T-helper 1 cell (primary cell): ENCODE measurements at regions not wholly inside any gene's neighbourhood (a gene's known extent, or its start where the extent isn't known, plus 50 kb on each side); places are given as distances from the start of the nearest gene placed in this dataset.
"Not testable (repeated sequence)": the region's sequence is repeated elsewhere in the genome, so short reads cannot be mapped to it uniquely, and the experiment has no call there.

ENCODE experiments used
- DNase-seq, 5 donors: peaks; one replicate each; pipeline ENCODE4 v3.0.0-alpha.2; 2012 to 2020

GRCh38 chr1:70674941-70675685, 264.0 kb downstream of the CTH start:
- no peak for DNase-seq

GRCh38 chr1:70675737-70676156, 264.7 kb downstream of the CTH start:
- DNase-seq: no peak

GRCh38 chr1:70685300-70686286, 274.5 kb downstream of the CTH start:
- DNase-seq: peak in 2 of 5 donors; percentile 9 to 55

- no peak for DNase-seq
Observed at GRCh38 chr1:70688580-70688979, 277.5 kb downstream of the CTH start.

GRCh38 chr1:70706381-70707037, 295.4 kb downstream of the CTH start:
- DNase-seq: no peak

- no peak for DNase-seq
Observed at GRCh38 chr1:70707214-70707613, 296.1 kb downstream of the CTH start.

GRCh38 chr1:70714149-70714548, 303.1 kb downstream of the CTH start:
- DNase-seq: no peak

GRCh38 chr1:70717211-70717610, 306.1 kb downstream of the CTH start:
- no peak for DNase-seq

- DNase-seq: no peak
Observed at GRCh38 chr1:70717656-70718055, 306.6 kb downstream of the CTH start.

GRCh38 chr1:70718086-70718630, 307.1 kb downstream of the CTH start:
- no peak for DNase-seq

GRCh38 chr1:70719154-70719553, 308.1 kb downstream of the CTH start:
- no peak for DNase-seq

- no peak for DNase-seq
Observed at GRCh38 chr1:70720109-70720508, 309.0 kb downstream of the CTH start.

- no peak for DNase-seq
Observed at GRCh38 chr1:70720521-70720920, 309.5 kb downstream of the CTH start.

GRCh38 chr1:70727886-70728489, 316.9 kb downstream of the CTH start:
- no peak for DNase-seq

- DNase-seq: not testable (repeated sequence)
Observed at GRCh38 chr1:70736518-70736917, 311.1 kb downstream of the PTGER3 start.

- no peak for DNase-seq
Observed at GRCh38 chr1:70737125-70737524, 310.5 kb downstream of the PTGER3 start.

- DNase-seq: no peak
Observed at GRCh38 chr1:70738624-70739023, 309.0 kb downstream of the PTGER3 start.

- DNase-seq: no peak
Observed at GRCh38 chr1:70745199-70745598, 302.4 kb downstream of the PTGER3 start.

GRCh38 chr1:70746062-70746461, 301.6 kb downstream of the PTGER3 start:
- not testable (repeated sequence) for DNase-seq

GRCh38 chr1:70747123-70747522, 300.5 kb downstream of the PTGER3 start:
- not testable (repeated sequence) for DNase-seq

GRCh38 chr1:70751676-70752287, 295.8 kb downstream of the PTGER3 start:
- DNase-seq: peak in 1 of 5 donors; percentile 12

GRCh38 chr1:70754701-70755100, 292.9 kb downstream of the PTGER3 start:
- no peak for DNase-seq
